GM23338 (cell line): ENCODE measurements at regions not wholly inside any gene's neighbourhood (a gene's known extent, or its start where the extent isn't known, plus 50 kb on each side); places are given as distances from the start of the nearest gene placed in this dataset.

Experiments used
- CTCF ChIP-seq, 2 experiments: fragments of 200-600 bp in 1 of 2; sonication (generic) in 1 of 2; conservative IDR thresholded peaks; 2 replicates each; pipeline versions ENCODE4 v1.5.1 to v1.6.1; 2016 to 2017; ENCODE audit warnings: antibody characterized with exemption in 2 of 2, low read depth in 2 of 2, mild to moderate bottlenecking in 2 of 2, moderate library complexity in 1 of 2
- JUNB ChIP-seq: IDR thresholded peaks from one replicate; pipeline ENCODE4 v1.6.1; 2016; ENCODE audit warnings: antibody characterized with exemption; ENCODE audit not compliant: unreplicated experiment
- ZNF114 ChIP-seq: fragments of 250-450 bp; sonication (Bioruptor Pico); IDR thresholded peaks from 2 replicates; pipeline ENCODE4 v1.5.0; 2020; ENCODE audit warnings: mild to moderate bottlenecking, moderate library complexity

GRCh38 chr5:85591311-85591710, 1026.4 kb upstream of the COX7C start:
- TF ChIP-seq ZNF114 (CRISPR knock-in tag) = no peak
- TF ChIP-seq CTCF (conservative IDR thresholded peaks at IDR 0.05; ENCODE audit: low read depth in 2 of 2) = no peak
- no peak for TF ChIP-seq JUNB
